Activated CD4-positive, CD25-positive, alpha-beta regulatory T cell (primary cell): ENCODE measurements at regions not wholly inside any gene's neighbourhood (a gene's known extent, or its start where the extent isn't known, plus 50 kb on each side); places are given as distances from the start of the nearest gene placed in this dataset.

Experiments
- DNase-seq, 4 experiments: peaks; one replicate each; lab custom pipeline; 2025; lab: John Stamatoyannopoulos, UW

DNA sequence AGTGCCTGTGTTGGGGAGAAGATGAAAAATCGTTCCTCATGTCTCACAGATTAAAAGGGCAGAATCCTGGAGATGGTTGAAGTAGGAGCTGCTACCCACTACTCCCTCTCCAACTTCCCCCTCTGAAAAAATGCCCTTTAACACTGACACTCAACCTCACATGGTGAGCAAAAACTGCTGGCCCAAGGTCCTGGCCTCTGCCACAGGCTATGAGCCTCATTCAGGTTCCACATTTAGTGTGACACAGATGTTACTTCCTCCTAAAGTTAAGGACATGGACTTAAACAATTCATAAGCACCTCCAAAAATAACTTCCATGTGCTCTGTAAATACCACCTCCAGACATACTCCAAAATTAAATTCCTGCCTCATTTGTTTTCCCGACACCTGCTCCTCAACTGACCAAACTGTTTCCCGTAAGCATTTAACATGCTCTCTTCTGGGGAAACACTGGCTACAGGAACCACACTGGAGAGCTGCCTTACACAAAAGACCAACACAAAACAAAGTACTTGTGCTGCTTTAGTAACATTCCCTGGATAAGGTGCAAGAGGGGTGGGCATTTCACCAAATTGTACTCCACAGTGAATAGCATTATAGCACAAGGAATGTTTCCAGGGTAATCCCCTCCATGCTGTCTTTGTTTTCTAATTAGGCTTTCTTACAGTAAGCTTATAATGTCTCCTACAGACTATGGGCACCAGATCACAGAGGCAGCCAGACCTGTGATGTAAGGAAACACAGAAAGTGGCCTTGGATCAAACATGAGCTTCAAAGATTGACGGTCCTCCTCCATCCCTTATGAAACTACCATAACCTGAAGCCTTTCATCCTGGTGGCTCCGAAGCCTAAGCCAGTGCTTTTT, 57.0 kb downstream of the PHLDA1 start:
- no peak for DNase-seq

DNA sequence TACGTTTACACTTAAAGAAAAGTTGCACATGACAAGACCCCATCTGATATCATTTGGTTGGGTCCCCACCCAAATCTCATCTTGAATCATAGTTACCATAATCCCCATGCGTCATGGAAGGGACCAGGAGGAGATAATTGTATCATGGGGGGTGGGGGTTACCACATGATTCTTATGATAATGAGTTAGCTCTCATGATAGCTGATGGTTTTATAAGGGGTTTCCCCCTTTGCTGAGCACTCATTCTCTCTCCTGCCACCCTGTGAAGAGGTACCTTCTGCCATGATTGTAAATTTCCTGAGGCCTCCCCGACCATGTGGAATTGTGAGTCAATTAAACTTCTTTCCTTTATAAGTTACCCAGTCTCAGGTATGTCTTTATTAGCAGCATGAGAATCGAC, 60.3 kb downstream of the PHLDA1 start:
- no peak for DNase-seq

DNA sequence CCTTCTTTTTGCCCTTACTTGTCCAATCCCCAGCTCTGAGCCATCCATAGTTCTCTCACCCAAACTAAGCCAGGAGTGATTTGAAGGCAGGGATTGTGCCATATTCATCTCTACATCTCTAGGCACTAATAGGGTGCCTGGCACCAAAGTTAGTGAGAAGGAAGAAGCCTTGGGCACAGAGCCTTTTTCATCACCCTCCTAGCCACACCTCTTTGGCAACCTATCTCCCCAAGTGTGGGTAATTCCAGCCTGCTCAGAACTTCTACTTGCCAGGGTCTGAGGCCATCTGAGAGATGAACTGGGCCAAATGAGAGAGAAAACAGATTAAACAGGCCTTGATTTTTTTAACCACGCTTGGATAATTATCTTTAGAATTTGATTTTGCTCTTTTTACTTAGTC, 61.3 kb downstream of the PHLDA1 start:
- no peak for DNase-seq

DNA sequence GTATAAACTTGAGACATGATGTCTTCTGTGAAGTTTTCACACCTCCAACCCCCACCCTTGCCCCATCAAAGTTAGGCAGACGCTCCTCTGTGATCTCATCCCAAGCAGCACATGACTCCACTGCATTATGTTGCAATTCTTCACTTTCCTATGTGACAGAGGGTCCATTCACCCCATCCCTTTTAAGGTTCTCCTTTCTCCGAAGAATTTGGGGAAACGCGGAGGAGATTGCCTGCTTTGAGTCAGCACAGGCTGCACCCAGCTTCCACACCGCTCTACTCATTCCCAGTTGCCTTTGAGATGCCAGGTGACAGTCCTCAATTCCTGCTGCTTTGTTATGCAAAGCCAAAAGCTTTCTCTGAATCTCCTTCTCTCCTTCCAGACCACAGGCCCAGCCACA, 61.8 kb downstream of the PHLDA1 start:
- no peak for DNase-seq

DNA sequence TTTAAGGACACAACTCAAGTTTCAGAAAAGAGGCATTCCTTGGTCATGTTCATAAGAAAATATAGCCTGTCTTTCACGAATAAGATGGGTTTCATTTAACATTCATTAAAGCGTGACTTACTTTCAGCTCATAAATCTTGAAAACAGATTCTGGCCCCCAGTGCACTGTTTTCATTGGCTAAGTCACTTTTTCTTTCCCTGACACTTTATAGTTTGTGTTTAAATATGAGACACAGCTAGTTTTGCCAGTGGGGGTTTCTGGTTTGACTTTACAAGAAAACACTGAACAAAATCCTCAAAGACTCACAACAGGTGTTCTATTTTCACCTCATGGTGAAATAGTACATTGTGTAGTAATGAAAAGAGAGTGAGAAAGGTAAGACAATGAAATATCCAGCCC, 65.9 kb downstream of the PHLDA1 start:
- no peak for DNase-seq

DNA sequence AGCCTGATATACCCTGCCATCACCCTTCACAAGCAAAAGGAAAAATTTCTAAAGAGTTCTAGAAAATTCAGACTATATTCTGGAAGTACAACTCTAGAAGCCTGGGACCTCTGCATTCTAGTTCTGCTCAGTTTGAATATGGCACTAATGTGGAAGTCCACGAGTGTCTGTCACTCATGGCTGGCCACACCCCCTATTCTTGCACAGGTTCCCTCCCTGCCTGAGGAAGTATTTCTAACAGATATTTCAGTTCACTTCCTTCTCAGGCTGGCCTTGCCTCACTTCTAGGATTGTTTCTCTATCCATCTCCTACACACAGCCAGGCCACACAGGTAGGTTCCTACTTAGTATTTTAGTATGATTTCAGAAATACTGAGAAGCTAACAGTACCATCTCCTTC, 67.4 kb downstream of the PHLDA1 start:
- DNase-seq: no peak

DNA sequence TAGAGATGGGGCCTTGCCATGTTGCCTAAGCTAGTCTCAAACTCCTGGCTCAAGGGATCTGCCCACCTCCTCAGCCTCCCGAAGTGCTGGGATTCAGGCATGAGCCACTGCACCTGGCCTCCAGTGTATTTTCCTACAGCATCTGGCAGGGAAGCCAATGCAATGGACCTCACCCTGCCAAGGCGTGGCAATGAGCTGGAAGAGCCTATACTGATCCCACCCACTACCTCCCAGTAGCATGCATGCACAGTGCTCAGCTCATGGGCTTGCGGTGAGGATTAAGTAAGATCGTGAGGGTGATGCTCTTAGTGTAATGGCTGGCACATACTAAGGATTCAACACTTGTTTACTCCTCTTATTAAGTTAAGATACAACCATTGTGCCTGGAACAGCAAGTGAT, 69.7 kb downstream of the PHLDA1 start:
- no peak for DNase-seq

DNA sequence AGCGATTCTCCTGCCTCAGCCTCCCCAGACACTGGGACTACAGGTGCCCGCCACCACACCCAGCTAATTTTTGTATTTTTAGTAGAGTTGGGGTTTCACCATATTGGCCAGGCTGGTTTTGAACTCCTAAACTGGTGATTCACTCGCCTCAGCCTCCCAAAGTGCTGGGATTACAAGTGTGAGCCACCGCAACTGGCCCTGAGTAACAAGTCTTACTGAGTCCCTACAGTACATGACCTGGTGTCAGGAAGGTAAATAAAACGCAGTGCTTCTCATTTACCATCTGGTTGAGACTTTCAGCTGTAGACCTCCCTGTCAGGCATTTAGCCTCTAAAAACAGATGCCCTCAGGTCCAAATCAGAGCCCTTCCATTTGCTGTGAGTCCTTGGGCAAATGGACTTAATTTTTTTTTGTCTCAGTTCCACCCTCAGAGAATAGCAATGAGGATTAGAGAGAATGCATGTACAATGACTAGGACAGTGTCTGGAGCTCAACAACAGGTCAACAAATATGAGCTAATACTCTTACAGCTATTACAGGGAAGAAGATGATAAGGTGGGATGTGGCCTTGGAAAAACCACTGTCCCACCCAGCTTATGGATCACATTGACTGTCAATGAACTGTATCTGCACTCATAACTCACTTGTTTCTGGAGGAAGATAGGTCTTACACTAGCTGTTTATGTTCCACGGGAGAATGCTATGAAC, 70.5 kb downstream of the PHLDA1 start:
- no peak for DNase-seq

DNA sequence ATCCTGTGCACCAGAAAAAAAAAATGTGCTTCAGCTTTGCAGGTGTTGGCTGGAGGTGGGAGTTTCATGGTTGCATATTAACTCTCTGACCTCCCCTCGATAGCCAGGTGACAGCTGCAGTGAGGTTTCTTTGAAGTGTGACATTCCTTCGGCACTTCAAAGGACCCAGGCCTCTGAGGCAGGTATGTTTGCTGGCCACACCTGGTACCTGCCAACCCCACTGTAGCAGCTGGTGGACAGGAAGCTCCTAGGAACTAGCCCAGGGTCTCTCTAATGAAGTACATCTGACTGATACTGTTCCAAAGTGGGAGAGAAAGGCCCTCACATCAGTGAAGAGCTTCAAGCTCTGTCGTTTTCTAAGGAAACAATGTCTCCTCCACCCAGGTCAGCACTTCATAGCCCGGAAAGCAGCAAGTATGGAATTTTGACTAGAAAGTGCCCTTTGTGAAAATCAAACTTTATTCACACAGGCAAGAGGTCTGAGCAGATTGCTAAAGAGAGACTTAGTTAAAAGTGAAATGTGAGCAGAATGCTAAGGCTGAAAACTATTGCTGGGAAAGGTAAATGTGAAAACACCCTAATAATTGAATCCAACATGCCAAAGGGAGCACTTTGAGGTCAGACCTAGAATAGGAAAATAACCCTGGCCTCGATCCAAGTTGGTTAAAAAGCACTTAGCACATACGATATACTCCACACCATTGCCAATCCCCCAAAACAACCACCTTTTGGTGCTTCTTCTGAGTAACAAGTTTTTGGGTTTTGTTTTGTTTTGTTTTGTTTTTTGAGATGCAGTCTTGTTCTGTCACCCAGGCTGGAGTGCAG, 71.3 kb downstream of the PHLDA1 start:
- DNase-seq: no peak

DNA sequence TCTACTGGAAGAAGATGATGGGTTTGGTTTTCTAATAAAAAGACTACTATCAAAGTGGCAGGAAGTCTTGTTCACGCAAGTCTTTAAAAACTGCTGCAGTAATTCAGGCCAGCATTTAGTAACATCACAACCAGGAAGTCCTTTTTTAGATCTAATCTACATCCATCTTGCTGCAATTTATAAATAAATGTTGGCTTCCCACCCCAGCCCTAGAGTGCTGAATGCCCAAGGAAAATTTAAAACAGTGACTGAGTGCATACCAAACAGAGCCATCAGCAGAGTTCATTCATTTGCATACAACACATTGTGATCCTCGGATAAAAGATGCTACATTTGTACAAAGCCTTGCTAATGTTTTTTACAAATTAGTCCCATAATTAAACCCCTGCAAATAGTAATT, 72.1 kb downstream of the PHLDA1 start:
- no peak for DNase-seq

DNA sequence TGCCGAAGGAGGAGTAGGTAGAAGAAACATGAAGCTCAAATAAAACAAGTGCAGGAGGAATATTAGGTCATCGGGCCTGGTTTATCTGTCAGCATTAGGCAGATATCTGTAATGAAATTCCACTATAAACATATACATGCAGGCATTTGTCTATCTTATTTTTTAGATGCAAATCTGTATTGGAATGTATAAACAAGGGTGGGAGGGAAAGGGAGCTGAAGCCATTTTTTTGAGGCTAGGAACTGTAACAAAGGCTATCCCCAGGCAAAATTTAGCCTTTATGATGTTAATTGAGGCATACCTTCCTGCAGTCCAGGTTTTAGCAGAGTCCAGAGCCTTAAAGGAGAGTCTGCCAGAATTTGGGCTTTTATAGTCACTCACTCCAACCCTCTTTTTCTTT, 72.5 kb downstream of the PHLDA1 start:
- no peak for DNase-seq

DNA sequence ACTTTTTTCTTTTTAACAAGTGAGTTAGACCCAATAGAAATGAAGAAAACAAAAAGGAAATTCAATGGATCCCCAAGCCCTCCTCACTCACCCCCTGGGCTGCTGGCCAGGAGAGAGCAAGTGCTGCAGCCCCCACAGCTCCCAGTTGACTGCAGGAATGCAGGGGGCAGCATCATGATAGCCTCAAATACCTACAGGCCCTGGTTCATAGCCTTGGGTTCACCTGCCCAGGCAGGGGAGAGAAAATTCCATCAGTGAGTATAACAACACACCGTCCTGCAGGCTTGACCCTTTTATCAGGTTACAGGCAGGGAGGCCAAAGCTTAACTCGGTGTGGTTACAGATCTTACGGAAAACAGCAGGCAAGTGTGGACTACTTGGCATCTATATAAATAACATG, 76.3 kb downstream of the PHLDA1 start:
- no peak for DNase-seq

DNA sequence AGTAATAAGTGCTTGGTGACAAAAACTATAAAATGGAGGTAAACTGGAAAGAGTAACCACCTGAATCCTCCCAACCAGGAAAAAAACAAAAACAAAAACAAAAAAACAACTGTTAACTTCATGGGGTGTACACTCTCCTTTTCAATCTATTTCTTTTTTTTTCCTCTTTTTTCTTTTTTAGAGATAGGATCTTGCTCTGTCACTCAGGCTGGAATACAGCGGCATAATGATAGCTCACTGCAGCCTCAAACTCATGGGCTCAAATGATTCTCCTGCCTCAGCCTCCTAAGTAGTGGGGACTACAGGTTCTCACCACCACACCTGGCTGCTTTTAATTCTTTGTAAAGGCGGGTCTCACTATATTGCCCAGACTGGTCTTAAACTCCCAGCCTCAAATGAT, 76.8 kb downstream of the PHLDA1 start:
- no peak for DNase-seq

DNA sequence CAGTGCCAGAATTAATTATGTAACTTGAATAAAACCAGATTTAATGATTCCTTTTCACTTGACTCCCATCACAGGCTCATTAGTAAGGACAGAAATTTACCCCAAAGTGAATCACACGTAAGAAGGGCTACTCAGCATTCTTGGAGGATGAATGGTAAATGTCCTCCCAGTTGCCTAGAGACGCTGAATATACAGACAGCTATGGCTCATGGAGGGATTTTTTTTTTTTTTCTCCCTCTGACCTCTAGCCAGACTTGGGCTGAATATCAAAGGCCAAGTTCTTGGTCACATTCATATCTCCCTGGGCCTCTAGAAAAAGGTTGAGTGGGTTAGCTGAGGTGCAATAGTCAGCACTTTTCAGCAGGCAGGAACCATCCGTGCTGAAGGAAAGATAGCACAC, 77.5 kb downstream of the PHLDA1 start:
- no peak for DNase-seq

DNA sequence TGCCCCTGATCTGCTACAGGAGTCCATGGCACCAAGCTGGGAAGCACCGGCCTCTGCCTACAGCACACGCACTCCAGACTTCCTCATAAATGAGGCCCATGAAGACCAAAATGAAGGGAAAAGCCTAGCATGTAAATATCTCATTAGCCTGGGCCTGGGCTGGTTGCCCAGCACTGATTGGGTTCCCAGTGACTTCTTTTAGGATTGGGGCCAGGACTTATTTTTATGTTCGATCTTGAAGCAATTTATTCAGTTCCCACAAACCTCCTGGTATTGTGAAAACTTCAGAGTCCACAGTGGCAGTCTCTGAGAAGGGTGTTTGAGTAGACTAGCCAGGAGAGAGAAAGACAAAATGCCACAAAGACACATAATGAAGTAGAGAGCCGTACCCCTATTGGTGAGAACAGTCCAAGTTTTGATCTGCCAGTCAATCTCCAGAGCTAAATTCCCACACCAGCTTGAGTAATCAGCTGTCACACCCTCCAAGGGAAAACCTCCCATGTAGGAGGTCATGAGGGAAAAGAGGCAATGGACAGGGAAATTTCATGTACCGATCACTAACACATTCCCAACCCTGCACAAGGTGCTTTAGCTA, 78.2 kb downstream of the PHLDA1 start:
- no peak for DNase-seq

DNA sequence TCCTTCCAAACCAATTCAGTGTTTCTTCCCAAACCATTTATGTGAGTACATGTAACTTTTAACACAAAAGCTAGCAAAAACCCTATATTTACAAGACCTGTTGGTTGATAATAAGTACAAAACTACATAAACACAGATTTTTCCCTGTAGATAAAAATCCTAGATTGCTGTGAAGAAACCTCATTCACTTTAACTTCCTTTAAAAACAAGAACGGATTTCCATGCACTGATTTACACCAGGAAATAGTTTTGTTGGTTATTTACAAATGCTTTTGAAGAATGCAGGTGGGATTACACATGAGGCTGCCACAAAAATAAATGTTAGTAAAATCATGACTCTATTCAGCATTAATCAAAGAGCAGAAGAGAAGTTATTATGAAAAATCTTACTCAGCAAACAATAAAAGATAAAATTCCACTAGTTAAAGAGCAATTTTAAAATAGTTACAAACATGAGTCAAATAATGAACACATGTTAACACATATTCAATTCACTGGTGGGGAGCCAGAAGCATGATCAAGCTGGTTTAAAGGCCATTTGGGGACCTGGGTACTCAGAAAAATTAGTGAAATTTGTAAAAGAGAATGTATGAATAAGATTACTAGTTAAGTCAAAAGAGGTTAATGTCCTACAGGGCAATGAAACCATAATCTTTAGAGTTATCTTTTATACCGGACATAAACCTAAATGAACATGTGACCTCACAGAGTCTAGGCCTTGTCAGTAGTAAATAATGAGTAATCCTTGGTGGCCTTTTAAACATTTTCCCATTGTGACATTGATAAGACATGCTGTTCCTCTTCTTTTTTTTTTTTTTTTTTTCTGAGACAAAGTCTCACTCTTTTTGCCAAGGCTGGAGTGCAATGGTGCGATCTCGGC, 79.9 kb downstream of the PHLDA1 start:
- DNase-seq: no peak

DNA sequence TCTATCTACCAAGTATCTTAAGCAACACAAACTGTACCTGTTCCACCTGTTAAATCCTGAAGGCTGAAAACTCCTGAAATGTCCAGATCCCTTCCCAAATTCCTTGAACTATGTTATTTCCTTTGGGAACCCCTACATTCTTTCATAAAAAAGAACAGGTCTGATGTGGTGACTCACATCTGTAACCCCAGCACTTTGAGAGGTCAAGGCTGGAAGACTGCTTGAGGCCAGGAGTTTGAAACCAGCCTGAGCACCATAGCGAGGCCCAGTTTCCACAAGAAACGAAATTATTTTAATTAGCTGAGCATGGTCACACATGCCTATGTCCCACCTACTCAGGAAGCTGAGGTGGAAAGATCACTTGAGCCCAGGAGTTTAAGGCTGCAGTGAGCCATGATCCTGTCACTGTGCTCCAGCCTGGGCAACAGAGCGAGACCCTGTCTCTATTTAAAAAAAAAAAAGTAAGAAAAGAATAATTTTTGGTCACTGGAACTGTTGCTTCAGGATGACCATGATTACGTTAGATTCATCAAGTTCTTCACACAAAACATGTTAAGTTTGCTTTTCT, 84.3 kb downstream of the PHLDA1 start:
- no peak for DNase-seq

DNA sequence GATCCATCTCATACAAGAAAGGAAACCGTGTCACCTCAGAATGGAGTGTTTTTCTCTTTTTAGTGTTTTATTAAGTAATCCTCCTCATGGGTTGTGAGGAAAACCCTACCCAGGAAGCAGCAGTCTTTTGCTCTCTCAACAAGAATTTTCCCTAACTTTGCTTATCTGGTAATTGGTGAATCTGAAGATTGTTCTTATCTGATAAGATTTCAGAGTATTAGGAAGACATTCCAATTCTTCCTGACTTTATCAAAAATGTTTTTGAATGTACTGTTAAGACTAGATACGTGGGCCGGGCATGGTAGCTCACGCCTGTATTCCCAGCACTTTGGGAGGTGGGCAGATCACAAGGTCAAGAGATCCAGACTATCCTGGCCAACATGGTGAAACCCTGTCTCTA, 86.0 kb downstream of the PHLDA1 start:
- DNase-seq: no peak

DNA sequence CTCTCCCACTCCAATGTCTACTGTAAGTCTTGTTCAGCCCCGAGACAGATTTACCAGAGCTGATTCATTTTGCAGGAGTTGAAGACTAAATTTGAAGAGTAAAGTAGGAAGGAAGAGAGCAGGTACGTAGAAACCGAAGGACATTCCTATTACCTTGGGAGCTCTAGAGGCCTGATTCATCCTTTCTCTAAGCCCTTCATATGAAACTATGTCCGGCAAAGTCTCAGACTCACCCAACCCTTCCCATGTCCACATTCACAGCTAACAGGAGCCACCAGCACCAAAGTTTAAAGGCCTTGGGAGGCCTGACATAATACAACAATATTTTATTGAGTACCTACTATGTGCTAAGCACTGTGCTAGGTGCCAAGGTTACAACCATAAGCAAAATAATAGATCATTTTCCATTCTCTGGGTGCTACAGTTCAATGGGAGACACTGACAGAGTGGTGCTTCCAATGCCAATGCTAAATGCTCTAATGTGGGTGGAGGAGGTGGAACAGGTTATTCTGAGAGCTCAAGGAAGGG, 86.6 kb downstream of the PHLDA1 start:
- no peak for DNase-seq

DNA sequence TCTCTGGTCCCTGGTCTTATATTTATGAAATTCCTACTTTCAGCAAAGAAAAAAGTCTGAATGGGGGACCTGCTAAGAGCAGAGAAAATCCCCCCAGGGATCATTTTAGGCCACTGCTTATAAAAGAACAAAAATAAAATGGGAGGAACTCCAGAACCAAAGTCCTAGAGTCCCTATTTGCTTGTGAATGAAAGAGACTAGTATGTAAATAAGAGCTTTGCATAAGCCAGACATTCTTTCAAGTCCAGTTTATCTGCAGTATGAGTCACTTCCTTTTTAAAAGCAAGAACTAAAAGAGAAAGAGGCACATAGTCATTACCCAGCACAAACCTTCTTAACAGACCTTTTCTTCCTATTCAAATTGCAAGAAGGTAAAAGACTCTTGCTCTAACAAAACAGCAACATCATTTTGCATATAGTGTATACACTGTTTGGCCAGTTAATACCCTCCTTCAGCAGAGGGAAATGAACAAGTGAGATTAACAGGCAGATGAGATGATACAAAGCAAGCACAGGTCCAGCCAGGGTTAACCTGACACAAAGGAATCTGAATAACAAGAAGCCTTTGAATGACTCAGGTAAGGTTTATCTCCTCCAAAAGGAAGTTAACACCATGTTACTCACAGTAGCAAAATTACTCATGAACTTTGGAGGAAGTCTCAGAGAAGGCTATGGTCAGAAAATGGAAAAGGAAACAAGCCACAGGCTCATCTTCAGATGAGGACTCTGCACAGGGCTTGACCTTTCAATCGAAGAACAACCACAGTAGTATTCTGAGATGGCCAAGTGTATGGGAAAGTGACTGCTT, 87.3 kb downstream of the PHLDA1 start:
- DNase-seq: no peak
